ENCODE measurements at regions not wholly inside any gene's neighbourhood (a gene's known extent, or its start where the extent isn't known, plus 50 kb on each side); places are given as distances from the start of the nearest gene placed in this dataset.

DNA sequence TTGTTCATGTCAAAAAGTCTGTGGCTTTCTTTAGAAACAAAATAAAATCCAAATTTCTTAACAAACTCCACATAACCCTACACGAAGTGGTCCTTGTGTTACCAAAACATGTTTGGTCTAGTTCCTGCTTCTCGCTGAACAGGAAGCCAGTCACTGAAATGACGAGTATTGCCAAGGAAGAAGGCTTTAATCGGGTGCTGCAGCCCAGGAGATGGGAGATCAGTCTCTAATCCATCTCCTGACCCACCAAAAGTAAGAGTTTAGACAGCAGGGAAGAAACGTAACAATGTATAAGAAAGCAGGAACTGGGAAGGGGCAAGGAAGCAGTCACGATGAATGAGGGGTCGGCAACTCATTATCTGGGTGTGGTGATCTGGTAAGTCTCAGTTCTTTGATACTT lies 144.6 kb upstream of the MAP9 start:
- TF ChIP-seq GATA3 (IDR thresholded peaks at IDR 0.05; ENCODE audit: low read depth, low read length) (no peak), GATA2 (IDR thresholded peaks at IDR 0.05; ENCODE audit: low read depth, low read length) (no peak)
